Activated T-cell treated with anti-CD3 and anti-CD28 coated beads for 1 hour (primary cell): ENCODE measurements at regions not wholly inside any gene's neighbourhood (a gene's known extent, or its start where the extent isn't known, plus 50 kb on each side); places are given as distances from the start of the nearest gene placed in this dataset.
"Not testable (repeated sequence)": the region's sequence is repeated elsewhere in the genome, so short reads cannot be mapped to it uniquely, and the experiment has no call there.

Experiments used
- DNase-seq: peaks from one replicate; pipeline ENCODE4 v3.0.0-alpha.2; 2020; ENCODE audit warnings: low read depth

DNA sequence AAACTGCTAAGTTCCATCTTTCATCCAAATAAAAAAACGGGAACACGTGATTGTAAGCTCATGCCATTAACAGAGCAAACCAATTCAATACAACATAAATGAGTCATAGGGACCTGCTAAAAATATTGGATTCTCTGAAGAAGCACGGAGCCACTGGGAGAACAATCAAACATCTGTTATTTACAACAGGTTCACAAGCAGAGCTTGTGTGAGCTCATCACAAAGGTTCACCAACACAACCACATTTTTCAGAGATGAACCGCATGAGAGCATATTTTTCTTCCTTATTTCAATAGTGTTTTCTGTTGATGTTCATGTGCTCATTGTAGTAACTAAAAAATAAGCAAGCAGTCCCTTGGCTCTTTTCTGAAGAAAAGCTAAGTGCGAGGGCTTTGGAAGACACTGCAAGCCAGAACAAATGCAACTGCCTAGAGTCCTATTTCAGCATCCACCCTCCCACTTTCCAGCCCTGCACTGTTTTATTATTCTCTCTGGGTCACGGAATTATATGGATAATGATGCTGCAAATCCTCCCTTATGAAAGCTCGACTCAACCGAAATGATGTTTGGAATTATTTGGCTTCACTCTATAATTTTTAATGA lies 545.8 kb downstream of the LIG4 start:
- DNase-seq = no peak

DNA sequence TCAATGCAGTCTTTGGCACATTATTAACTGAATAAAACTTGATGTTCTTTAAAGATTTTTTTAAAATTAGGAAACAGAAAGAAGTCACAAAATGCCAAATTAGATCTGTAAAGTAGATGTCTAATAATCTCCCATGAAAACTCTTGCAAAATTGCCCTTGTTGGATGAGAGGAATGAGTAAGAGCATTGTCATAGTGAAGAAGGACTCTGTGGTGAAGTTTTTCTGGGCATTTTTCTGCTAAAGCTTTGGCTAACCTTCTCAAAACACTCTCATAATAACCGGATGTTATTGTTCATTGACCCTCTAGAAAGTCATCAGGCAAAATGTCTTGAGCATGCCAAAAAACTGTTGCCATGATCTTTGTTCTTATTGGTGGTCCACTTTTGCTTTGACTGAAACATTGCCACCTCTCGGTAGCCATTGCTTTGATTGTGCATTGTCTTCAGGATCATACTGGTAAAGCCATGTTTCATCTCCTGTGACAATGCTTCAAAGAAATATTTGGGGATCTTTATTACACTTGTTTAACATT lies 549.3 kb downstream of the LIG4 start:
- DNase-seq = no peak

DNA sequence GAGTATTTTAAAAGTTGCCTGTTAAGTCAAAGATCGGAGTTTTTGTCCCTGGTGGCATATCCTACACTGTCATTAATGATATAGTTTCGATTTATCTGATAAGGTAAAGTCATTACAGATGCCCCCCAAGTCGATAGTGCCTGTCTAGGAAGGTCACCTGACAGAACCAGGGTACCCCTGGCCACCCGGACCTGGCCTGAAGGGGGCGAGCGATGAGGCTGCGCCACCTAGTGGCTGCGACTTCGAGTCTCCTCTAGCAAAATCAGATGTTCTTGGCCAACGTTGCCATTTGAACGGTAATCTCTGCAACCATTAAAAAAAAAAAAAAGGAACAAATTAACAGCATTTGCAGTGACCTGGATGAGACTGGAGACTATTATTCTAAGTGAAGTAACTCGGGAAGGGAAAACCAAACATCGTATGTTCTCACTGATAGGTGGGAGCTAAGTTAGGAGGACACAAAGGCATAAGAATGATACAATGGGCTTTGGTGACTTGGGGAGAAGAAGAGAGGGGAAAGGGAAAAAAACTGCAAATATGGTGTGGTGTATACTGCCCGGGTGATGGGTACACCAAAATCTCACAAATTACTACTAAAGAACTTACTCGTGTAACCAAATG lies 565.1 kb downstream of the LIG4 start:
- no peak for DNase-seq

DNA sequence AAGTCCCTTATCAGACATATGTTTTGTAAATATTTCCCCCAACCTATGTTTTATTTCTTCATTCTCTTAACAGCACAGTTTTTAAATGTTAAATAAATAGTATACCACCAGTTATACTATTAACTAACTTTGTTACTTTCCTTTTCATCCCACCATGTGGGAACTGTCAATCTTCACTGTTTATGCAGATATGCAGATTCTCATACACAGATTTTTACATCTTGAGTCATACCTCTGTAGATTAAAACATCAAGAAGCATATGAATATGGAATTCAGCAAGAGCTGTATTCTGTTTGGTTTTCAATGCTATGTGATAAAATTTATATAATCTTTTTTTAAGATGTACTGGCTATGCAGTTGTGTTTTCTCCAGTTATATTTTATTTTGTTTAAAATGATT lies 566.3 kb downstream of the LIG4 start:
- no peak for DNase-seq

DNA sequence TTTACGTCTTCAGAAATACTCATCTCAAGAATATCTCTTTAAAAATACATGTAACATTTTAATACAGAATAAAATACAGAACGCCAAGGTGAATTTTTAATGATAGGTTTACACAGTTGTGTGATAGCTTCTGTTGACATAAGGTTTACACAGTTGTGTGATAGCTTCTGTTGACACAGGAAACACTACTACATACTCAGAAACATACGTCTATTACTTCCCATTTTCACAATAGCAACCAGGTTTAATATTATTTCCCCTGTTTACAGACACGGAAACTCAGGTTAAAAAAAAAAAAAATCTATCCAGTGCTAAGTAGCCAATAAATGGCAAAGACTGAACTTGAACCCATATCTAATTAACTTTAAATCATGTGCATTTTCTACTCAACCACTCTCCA lies 571.2 kb downstream of the LIG4 start:
- no peak for DNase-seq

DNA sequence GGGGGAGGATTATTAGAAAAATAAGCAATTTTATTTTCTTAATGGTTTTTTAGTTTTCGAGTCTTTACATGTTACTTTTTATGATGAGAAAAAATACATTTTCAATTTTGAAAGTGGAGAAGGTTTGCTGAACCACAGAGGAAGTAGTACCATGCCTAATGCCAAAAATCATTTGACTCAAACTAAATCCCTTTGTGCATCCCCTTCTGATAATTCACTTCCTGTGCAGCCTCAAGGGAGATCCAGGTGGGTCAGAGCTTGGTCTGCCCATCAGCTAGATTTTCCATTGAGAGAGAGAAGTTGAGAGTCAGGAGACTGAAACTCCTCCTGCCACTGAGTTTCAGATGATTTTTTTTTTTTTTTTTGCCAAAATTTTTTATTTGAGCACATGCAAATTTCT lies 571.7 kb downstream of the LIG4 start:
- DNase-seq = no peak

DNA sequence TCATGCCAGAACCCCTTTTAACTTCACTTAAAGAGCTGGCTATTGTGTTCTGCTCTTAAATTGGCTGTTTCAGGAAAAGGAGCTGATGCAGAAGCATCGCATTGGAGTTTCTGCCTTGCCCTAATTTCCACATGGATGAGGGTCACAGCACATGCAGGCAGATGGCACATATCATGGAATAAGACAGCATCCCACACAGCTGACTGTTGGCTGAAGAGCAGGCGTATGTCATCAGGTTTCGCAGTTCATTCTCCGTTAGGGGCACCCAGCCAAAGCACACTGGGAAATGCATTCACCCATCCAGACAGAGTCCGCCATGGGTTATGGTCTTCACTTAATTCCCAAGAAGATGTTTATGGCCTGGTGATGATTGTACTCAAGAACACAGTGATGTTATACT lies 572.5 kb downstream of the LIG4 start:
- DNase-seq = no peak

DNA sequence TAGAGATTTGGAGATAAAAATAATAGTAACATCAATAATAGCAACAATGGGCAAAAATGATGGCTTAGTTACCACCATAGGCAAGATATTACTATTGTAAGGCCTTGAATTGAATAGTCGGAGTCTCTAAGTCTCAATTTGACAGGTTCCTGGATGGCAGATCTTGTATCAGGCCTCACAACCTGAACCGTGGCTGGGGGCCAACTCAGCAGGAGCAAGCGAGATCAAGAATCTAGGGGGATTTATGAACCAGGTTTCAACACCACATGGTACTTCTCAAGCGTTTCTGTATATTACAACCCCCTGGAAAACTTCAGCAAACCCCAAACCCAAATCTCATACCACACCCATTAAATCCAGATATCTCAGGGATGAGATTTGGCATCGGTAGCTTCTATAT lies 573.8 kb downstream of the LIG4 start:
- no peak for DNase-seq

DNA sequence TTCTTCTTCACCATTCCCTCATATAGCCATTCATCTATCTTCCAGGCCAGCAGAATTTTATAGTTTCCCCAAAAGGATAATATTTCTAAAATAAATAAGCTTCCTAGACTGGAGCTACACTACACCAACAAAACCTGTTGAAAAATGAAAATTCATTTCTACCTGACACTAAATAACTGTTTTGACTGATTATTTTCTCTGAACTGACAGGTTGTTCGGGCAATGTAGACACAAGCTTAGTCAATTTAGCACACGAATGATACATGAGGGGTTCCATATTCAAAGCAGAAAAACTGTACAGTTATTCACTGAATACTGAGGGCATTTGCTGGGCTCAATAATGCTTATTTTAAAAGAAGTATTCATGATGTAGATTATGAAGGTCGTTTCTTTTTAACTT lies 589.7 kb downstream of the LIG4 start:
- DNase-seq = no peak

DNA sequence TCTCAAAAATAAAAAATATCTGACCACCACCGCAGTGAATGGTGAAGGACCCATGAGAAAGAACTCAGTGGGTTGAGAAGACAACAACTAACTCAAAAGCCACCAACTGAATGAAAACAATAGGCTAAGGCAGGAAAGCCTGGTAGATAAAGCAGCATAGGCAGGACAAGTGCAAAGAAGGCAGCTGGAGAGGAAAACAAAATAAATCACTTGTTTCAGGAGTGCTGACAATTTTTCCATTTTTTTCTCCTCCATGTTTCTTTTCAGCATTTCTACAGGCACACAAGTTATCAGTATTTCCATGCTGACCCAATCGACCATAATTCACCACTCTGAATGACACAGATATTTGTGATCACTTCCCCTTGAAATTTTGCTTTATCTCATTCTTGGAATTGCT lies 597.8 kb downstream of the LIG4 start:
- no peak for DNase-seq

DNA sequence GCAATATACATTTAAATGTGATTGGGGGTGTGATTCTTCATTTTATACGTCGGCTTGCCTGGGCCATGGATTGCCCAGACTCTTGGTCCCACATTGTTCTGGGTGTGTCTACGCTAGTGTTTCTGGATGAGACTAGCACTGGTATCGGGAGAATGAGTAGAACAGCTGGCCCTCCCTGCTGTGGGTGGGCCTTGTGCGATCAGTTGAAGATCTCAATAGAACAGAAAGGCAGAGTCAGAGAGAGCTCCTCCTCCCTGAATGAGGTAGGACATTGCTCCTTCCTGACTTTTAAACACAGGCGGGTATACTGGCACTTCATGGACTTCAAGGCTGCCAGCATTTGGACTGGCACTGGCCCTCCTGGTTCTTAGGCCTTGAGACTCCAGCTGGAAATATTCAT lies 603.0 kb downstream of the LIG4 start:
- no peak for DNase-seq

DNA sequence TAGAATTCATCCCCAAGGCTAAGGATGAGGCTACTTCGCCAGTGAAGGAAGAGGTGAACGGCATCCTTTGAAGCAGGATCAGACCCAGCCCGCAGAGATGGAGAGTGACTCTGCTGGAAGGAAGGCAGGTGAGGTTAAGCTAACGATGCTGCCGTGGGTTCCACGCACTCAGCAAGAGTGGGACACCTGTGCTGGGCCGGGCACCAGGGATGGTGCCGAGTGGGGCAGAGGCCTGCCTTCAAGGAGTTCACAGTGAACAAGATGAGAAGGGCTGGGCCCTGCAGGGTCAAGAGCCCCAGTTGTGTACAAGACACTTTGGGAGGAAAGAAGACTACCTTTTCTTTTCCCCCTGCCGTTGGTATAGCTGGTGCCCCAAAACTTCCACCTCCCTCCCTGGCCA lies 606.6 kb downstream of the LIG4 start:
- no peak for DNase-seq

DNA sequence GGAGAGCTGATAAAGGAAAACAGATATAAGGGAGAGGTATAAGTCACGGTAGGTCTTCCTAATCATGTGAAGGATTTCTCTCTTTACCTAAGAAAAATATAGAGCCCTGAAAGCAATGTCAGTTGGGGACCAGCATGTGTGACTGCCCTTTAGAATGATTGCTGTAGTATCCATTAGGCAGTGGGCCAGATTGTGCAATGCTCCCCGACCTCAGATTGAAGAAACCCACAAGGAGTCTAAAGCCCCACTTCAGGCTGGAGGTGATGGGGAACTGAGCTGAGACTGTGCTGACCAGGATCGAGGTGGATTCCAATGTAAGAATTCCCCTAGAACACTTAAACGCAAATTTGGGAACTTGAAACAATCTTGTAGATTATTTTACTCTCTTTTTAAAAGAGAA lies 614.4 kb downstream of the LIG4 start:
- DNase-seq = no peak

DNA sequence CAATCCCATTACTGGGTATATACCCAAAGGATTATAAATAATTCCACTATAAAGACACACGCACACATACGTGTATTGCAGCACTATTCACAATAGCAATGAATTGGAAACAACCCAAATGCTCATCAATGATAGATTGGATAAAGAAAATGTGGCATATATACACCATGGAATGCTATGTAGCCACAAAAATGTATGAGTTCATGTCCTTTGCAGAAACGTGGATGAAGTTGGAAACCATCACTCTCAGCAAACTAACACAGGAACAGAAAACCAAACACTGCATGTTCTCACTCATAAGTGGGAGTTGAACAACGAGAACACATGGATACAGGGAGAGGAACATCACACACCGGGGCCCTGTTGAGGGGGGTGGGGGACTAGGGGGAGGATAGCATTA lies 619.0 kb downstream of the LIG4 start:
- not testable (repeated sequence) for DNase-seq

DNA sequence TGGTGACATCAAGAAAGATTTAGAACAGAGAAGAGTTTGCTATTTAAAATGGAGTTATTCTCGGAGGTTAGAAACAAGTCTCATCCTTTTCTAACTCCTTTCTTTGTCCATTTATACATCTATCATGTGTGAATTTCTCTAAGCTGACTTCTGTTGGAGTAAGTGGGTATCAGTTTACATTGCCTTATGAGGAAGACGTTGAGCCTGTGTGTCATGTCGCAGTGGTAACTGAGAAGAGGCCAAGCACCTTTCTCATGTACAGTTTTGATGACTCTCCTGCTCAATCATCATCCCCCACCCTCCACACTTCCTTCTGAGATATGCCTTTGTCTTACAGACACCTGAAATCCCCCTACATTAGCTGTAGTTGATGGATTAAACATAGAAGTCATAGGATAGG lies 624.8 kb downstream of the LIG4 start:
- DNase-seq = no peak

DNA sequence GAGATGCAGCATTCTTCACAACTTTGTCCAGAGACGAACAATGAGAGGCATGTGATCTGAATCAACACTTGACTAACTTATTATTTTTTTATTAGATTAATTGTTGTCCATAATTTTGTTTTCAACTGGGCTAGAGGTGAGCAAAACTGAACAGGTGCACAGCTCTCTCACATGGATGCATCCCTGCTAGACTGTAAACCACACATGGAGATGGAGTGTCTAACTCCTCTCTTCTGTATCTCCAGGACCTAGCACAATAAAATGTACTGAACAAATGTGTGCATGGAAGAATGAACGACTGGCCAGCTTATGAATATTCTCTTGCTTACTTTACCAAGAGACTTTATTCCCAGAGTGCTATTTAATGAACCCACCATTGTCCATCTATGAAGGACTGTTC lies 627.7 kb downstream of the LIG4 start:
- no peak for DNase-seq

DNA sequence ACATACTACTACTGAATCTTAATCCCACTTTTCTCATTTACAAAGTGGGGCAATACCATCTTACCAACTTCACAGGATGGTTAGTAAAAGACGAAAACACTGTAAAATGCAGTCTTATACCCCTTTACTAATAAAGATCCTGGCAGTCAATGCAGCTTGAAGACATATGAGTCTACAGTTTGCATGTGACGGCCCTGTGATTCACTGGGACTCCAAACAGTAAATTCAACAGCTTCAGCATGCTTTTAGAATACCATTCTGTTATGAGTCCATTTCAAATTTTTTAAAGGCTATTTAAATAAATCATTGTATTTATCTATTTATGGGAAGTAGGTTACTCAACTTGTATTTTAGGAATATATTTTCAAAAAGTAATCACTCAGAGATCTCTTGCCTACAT lies 629.1 kb downstream of the LIG4 start:
- no peak for DNase-seq

DNA sequence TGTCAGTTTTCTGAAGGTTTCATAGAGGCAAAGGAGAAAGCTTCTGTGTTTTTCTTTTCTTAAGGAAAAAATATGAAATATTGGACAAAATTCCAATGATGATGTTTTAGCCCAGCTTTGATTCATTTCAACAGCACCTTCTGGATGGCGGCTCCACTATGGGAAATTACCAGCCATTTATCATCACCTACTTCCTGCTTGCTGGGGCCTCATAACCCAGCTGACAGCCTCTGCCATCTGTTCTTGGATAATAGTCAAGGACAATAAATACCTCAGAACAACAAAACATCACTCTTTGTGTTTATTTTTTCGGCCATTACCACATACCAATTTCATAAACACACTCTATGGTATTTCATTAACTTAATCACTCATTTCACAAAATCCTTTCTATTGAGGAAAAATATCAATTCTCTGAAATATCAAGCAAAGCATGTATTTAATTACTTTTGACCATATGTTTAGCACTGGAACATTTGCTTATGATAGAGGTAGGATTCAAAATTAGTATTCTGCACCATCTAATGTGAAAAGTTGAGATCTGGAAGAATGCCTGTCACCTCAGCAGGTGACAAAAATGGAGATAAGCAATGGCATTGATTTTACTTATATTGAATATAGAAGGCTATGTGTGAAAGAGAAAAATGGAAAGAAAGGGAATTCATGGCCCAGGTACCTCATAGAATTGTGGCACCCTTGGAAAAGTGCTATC lies 629.7 kb downstream of the LIG4 start:
- DNase-seq = no peak

DNA sequence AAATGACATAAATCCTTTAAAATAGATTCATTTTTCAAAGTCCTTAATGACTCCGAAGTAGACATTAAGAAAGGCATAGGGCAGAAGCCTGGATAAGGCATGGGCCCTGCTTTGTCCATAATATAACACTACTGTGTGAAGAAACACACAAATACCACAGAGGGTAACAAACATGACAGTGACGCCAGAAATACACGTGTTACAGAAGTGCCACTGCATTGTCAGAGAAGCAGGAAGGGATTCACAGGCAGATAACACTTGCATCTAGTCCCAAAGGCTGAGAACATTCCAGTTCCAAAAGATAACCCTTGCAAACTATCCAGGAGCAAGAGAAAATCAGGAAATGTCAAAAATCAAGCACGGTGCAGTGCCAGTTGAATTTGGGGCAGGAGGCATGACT lies 633.2 kb downstream of the LIG4 start:
- no peak for DNase-seq

DNA sequence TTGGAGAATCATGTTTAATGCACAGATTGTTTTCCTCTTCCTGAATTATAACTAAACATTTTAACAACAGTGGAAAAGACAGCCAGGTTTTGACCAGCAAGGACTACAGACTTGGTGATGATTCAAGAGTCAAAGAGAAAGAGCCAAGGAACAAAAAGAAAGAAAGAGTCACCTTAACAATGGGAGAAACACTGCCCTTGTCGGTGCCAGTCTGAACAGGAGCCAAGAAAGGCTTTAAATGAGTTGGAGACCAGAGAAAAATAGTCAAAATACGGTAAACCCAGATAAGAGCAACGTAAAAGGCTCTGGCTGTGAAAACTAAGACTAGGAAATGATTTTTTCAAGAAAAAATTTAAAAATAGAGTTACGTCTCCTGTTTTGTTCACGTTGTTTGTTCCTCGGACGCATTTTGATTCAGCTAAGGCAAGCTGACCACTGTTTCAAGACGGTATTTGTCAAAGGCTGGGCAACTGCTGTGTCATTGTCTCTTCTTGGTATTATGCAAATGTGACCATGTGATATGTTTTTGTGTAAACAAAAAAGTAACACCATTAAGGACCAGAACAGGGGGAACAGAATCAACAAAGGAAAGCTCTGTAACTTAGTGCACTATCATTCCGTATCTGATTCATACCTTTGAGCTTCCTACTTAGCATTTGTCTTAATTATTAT lies 634.5 kb downstream of the LIG4 start:
- no peak for DNase-seq

DNA sequence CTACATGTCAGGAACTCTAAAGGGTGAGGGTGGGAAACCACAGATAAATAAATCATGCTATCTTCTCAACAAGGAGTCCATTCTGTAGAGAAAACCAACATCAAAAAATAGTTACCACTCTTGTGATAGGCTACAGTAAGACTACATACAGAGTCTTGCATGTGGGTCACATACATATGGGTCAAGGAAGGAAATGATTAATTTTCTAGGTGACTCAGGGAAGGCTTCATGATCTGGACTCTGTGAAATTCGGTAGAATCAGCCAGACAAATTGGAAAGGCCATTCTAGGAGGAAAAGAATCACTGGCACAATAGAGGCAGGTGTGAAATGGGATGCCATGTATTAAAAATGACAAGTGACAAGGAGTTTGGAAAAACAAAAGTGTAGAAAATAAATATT lies 638.9 kb downstream of the LIG4 start:
- no peak for DNase-seq

DNA sequence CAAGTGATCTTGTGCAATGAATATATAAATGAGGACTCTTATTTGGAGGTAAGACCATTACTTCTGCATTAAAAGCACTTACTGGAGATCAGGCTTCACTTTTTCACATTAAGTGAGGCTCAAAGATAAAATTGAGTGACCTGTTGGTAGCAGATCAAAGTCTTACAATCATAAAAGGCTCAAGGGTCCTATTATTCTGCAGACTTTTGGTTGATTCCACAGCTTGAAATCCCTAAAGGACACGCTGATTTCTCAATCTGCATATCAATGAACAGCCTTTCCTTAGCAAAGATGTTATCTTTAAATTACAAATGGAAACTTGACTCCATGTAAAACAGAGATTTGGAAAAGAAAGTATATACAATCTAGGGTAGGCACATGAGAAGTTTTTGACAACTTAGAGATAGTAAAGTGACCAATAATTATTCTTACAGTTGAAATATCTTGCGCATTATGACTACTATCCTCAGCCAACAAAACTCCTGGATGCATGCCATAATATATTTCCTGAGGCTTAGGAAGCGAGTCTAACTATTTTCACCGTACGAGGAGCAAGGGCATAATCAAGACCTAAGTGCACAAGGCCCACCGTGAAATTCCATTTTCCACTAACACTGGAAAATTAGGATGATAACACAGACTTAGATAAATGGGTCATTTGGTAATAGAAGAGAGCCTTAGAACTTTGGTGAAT lies 640.7 kb downstream of the LIG4 start:
- no peak for DNase-seq
